HG03280 (cell line): ENCODE measurements at regions not wholly inside any gene's neighbourhood (a gene's known extent, or its start where the extent isn't known, plus 50 kb on each side); places are given as distances from the start of the nearest gene placed in this dataset.

Source experiments
- ATAC-seq: cut with Tn5 transposase; IDR thresholded peaks from one replicate; pipeline ENCODE4 v1.9.1; 2021; ENCODE audit warnings: mild to moderate bottlenecking, moderate library complexity; ENCODE audit not compliant: unreplicated experiment

GRCh38 chr3:132232231-132232792 is 84.9 kb upstream of the ACP3 start:
- ATAC-seq = no peak

- ATAC-seq = no peak
These were observed 80.2 kb upstream of the ACP3 start for GRCh38 chr3:132236701-132237651.

GRCh38 chr3:132237652-132238032 is 79.6 kb upstream of the ACP3 start:
- ATAC-seq = no peak

- ATAC-seq = no peak
These were observed 77.6 kb upstream of the ACP3 start for GRCh38 chr3:132239587-132239986.

- ATAC-seq = no peak
These were observed 75.3 kb upstream of the ACP3 start for GRCh38 chr3:132241776-132242514.

GRCh38 chr3:132242790-132243189 is 74.4 kb upstream of the ACP3 start:
- no peak for ATAC-seq

GRCh38 chr3:132245552-132246142 is 71.6 kb upstream of the ACP3 start:
- ATAC-seq = no peak

- ATAC-seq = no peak
These were observed 71.0 kb upstream of the ACP3 start for GRCh38 chr3:132246212-132246611.

- no peak for ATAC-seq
These were observed 70.0 kb upstream of the ACP3 start for GRCh38 chr3:132247211-132247610.

- ATAC-seq = no peak
These were observed 68.7 kb upstream of the ACP3 start for GRCh38 chr3:132248490-132248889.

- ATAC-seq = no peak
These were observed 63.8 kb upstream of the ACP3 start for GRCh38 chr3:132253262-132253878.

- ATAC-seq = no peak
These were observed 63.0 kb upstream of the ACP3 start for GRCh38 chr3:132254076-132254755.

GRCh38 chr3:132255041-132255745 is 62.0 kb upstream of the ACP3 start:
- ATAC-seq = no peak

GRCh38 chr3:132256989-132257388 is 60.2 kb upstream of the ACP3 start:
- ATAC-seq = no peak

- ATAC-seq = no peak
These were observed 55.7 kb upstream of the ACP3 start for GRCh38 chr3:132261506-132261905.

GRCh38 chr3:132262305-132262704 is 54.9 kb upstream of the ACP3 start:
- ATAC-seq = no peak

GRCh38 chr3:132262956-132263355 is 54.3 kb upstream of the ACP3 start:
- no peak for ATAC-seq

GRCh38 chr3:132265028-132265427 is 52.2 kb upstream of the ACP3 start:
- ATAC-seq = no peak

- ATAC-seq = no peak
These were observed 51.7 kb upstream of the ACP3 start for GRCh38 chr3:132265488-132265887.
